PFSK-1 (cell line): ENCODE measurements at regions not wholly inside any gene's neighbourhood (a gene's known extent, or its start where the extent isn't known, plus 50 kb on each side); places are given as distances from the start of the nearest gene placed in this dataset.

Source experiments
- FOXP2 ChIP-seq: optimal IDR thresholded peaks from 2 replicates; pipeline ENCODE3; 2011; ENCODE audit warnings: borderline replicate concordance, control low read depth, inconsistent platforms; ENCODE audit not compliant: insufficient read depth; ENCODE audit errors: extremely low read length, extremely low read depth
- POLR2AphosphoS5 ChIP-seq: IDR thresholded peaks from 2 replicates; pipeline ENCODE4 v1.6.1; 2012; ENCODE audit warnings: low read depth, mild to moderate bottlenecking, control low read depth, low read length, moderate library complexity
- SIN3A ChIP-seq: IDR thresholded peaks from 2 replicates; pipeline ENCODE4 v1.6.1; 2012; ENCODE audit warnings: mild to moderate bottlenecking, low read length, moderate library complexity, borderline replicate concordance; ENCODE audit not compliant: insufficient read depth
- TAF1 ChIP-seq: IDR thresholded peaks from 2 replicates; pipeline ENCODE4 v1.6.1; 2012; ENCODE audit warnings: low read length, control low read depth, borderline replicate concordance; ENCODE audit not compliant: insufficient read depth
- TF ChIP-seq, protein P1 (sequence below), 2 experiments: IDR thresholded peaks; 2 replicates each; pipeline versions ENCODE4 v1.6.1 to v1.8.0; 2011 to 2012; ENCODE audit warnings: low read depth in 2 of 2, low read length in 2 of 2, control low read depth in 1 of 2, inconsistent platforms in 1 of 2, mild to moderate bottlenecking in 1 of 2, moderate library complexity in 1 of 2; ENCODE audit not compliant: insufficient read depth in 1 of 2

DNA sequence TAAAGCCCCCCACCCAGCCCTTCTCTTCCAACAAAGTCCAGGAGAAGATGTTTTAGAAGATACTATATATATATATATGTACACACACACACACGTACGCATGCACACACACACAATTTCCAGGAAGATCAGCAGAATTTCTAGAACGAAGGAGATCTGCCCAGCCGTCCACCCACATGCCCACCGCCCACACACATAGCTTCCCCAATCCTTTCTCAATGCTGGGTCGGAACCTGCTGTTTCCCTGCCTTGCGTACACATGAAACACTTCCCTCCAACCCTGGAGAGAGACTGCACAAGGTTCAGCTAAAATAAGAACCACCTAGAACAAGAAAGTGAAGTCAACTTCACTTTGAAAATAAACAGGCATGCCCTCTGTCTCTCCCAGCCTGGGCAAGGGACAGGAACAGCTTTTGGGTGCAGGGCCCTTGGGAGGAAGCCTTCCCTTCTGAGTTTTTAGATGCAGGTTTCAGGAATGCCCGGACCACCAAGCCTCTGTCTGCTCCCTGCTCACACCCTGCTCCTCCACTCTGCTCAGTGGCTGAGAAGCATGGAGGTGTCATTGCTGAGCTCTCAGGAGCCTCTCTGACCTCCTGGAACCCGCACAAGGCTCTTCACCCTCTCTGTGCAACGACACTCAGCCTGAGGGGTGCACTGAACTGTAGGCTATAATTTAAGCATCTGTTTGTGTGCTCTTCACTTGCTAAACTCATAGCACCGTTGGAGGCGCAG, 149.4 kb downstream of the C5orf15 start:
- TF ChIP-seq, protein P1, sequence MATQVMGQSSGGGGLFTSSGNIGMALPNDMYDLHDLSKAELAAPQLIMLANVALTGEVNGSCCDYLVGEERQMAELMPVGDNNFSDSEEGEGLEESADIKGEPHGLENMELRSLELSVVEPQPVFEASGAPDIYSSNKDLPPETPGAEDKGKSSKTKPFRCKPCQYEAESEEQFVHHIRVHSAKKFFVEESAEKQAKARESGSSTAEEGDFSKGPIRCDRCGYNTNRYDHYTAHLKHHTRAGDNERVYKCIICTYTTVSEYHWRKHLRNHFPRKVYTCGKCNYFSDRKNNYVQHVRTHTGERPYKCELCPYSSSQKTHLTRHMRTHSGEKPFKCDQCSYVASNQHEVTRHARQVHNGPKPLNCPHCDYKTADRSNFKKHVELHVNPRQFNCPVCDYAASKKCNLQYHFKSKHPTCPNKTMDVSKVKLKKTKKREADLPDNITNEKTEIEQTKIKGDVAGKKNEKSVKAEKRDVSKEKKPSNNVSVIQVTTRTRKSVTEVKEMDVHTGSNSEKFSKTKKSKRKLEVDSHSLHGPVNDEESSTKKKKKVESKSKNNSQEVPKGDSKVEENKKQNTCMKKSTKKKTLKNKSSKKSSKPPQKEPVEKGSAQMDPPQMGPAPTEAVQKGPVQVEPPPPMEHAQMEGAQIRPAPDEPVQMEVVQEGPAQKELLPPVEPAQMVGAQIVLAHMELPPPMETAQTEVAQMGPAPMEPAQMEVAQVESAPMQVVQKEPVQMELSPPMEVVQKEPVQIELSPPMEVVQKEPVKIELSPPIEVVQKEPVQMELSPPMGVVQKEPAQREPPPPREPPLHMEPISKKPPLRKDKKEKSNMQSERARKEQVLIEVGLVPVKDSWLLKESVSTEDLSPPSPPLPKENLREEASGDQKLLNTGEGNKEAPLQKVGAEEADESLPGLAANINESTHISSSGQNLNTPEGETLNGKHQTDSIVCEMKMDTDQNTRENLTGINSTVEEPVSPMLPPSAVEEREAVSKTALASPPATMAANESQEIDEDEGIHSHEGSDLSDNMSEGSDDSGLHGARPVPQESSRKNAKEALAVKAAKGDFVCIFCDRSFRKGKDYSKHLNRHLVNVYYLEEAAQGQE (IDR thresholded peaks at IDR 0.05; ENCODE audit: insufficient read depth in 1 of 2, low read depth in 2 of 2, low read length in 2 of 2): no peak
- TF ChIP-seq TAF1 (no peak), POLR2AphosphoS5 (no peak)

DNA sequence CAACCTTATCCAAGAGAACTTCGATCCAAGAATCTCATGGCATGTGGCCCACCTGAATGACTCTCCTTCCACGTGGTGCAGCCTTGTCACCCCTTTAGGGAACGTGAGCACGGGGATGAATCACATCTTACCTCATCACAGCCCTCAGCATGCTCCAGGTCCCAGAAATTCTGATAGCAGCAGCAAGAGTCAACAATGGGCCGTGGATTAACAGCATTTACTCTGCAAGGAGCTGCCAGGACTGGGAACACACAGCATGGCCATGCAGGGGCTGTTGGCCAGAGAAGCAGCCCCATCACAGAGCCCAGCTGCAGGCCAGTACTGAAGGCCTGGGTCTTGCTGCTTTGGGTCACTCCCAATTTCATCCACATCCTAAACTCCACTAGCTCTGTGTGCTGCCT, 150.4 kb downstream of the C5orf15 start:
- no peak for TF ChIP-seq FOXP2
- no peak for TF ChIP-seq TAF1
- TF ChIP-seq, protein P1 (IDR thresholded peaks at IDR 0.05; ENCODE audit: insufficient read depth in 1 of 2, low read depth in 2 of 2, low read length in 2 of 2): no peak
- no peak for TF ChIP-seq SIN3A
- no peak for TF ChIP-seq POLR2AphosphoS5

DNA sequence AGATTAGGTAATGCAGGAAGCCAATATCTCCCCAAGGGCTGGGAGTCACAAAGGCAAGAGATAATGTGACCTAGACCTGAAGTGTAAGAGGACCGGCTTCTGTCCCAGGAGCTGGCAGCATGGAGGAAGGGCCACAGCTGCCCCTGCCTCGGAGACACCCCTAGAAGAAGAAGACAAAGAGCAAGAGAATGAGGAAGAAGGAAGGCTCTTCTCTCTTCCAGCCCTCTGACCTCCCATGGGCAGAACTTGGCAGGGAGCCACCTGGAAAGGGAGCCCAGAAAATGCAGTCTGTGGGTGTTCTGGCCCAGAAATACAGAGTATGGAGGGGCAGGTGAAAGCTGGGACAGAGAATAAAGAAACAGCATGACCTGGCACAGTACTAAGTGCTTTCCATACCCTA, 151.0 kb downstream of the C5orf15 start:
- TF ChIP-seq POLR2AphosphoS5 (no peak), TAF1 (no peak), SIN3A (no peak), FOXP2 (no peak)
- TF ChIP-seq, protein P1 (IDR thresholded peaks at IDR 0.05; ENCODE audit: insufficient read depth in 1 of 2, low read depth in 2 of 2, low read length in 2 of 2): no peak

DNA sequence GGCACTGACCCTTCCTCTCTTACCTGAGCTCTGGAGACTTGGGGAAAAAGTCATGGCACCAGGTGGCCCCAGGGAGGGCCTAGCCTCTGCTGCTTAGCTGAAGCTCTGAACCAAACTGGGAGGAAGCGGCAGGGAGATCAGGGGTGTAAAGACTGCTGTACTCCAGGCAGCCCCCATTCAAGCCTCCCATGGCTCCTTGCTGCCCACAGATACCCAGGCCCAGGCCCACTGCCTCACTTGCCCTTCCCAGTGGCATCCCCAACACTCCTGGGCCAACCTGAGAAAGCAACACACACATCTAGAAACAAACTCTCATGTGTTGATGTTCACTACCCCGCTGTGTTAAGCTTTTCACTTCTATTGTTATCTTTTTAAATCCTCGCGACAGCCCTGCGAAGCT, 151.6 kb downstream of the C5orf15 start:
- TF ChIP-seq, protein P1 (IDR thresholded peaks at IDR 0.05; ENCODE audit: insufficient read depth in 1 of 2, low read depth in 2 of 2, low read length in 2 of 2): no peak
- no peak for TF ChIP-seq SIN3A
- no peak for TF ChIP-seq POLR2AphosphoS5
- no peak for TF ChIP-seq FOXP2
- no peak for TF ChIP-seq TAF1

DNA sequence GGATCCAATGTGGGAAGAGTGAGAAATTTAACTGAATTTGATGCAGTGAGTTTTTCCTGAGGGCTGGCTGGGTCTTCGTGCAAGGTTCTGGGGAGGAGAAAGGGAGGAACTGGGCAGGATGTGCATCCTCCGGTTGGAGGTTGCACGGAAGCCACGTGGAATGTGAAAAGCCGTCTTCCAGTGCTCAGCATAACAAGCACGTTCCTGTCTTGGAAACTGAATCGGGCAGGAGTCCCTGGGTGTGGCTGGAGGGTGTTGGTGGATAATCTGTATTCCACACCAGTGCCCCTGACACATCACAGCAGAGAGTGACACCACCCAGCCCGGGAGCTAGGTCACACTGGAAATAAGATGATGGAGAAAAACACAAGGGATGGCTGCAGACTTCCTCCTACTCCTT, 154.3 kb downstream of the C5orf15 start:
- TF ChIP-seq SIN3A: no peak
- no peak for TF ChIP-seq TAF1
- no peak for TF ChIP-seq FOXP2
- TF ChIP-seq, protein P1 (IDR thresholded peaks at IDR 0.05; ENCODE audit: insufficient read depth in 1 of 2, low read depth in 2 of 2, low read length in 2 of 2): no peak
- TF ChIP-seq POLR2AphosphoS5: no peak
